Activated CD8-positive, alpha-beta memory T cell treated with anti-CD3 and anti-CD28 coated beads for 36 hours (primary cell): ENCODE measurements at regions not wholly inside any gene's neighbourhood (a gene's known extent, or its start where the extent isn't known, plus 50 kb on each side); places are given as distances from the start of the nearest gene placed in this dataset.
"Not testable (repeated sequence)": the region's sequence is repeated elsewhere in the genome, so short reads cannot be mapped to it uniquely, and the experiment has no call there.

Experiments used
- CTCF ChIA-PET: fragments of 350-600 bp; sonication (Branson Sonifier 250); formaldehyde crosslinking; loops from one replicate; lab custom pipeline; 2021; ENCODE audit warnings: antibody characterized with exemption; lab: Charles Lee
- POLR2A ChIA-PET: fragments of 350-600 bp; sonication (Branson Sonifier 250); formaldehyde crosslinking; loops from one replicate; lab custom pipeline; 2021; ENCODE audit warnings: antibody characterized with exemption; lab: Charles Lee

- CTCF ChIA-PET, result no interaction called here
These were observed 347.7 kb upstream of the CDH8 start for GRCh38 chr16:62383941-62384340.

DNA sequence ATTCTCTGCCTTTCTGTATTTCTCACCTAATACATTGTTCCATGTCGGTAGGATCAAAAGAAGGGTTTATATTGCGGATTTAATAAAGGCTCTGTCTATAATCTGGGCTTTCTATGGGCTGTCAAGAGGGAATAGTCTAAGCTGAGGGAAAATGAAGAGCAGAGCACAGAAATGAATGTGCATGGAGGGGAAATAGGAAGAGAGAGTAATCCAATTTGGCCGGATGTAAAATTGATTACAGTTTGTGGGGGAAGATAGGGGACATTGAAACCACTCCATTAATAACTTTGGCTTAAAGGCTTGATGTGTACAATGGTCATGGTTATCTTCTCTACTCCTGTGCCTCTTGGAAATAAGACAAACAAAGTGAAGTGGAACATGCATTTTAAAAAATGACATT, 334.2 kb upstream of the CDH8 start:
- ChIA-PET POLR2A (no interaction called here), CTCF (no interaction called here)

More at GRCh38 chr16:62383941-62384340, 347.7 kb upstream of the CDH8 start:
- POLR2A ChIA-PET, result no interaction called here

GRCh38 chr16:62363501-62363900, 327.3 kb upstream of the CDH8 start:
- ChIA-PET CTCF (no interaction called here), POLR2A (no interaction called here)

DNA sequence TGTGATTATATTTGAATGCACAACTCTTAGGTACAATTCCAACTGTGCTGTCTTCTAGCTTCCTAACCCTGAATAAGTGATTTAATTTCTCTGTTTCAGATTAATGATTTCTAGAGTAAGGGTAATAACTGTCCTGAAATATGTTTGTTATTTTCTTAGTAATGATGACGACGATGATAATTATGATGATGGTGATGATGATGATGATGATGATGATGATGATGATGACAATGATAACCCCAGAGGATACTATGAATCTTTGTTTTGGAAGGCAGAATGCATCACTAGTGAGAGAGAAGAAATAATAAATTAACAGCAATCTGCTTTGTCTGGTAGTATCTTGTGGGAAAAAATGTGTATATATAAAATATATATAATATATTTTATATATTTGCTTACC, 317.1 kb upstream of the CDH8 start:
- POLR2A ChIA-PET, result no interaction called here

GRCh38 chr16:62342216-62342615, 306.0 kb upstream of the CDH8 start:
- POLR2A ChIA-PET, result no interaction called here
- CTCF ChIA-PET, result no interaction called here

More for the DNA sequence above, 317.1 kb upstream of the CDH8 start:
- CTCF ChIA-PET, result no interaction called here

- CTCF ChIA-PET, result no interaction called here
- POLR2A ChIA-PET, result no interaction called here
These were observed 299.1 kb upstream of the CDH8 start for GRCh38 chr16:62335356-62335755.

GRCh38 chr16:62321606-62322005, 285.4 kb upstream of the CDH8 start:
- ChIA-PET POLR2A (no interaction called here), CTCF (no interaction called here)

DNA sequence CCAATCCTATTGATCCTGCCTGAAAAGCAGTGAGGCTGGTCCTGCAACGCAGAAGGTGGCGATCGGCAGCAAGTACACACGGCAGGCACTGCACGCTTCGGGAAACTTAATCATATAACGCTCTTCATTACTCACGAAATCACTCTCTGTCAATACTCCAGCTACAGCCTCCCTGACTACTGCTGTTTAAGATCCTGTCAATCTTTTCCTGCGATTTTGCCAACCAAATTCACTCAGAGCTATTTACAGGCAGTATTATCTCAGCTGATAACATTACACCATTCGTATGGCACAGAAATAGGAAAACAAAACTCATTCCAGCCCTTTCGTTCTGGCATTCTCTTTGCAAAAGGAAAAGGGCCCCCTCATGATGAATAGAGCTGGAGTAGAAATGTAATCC, 262.4 kb upstream of the CDH8 start:
- ChIA-PET POLR2A (no interaction called here), CTCF (no interaction called here)

DNA sequence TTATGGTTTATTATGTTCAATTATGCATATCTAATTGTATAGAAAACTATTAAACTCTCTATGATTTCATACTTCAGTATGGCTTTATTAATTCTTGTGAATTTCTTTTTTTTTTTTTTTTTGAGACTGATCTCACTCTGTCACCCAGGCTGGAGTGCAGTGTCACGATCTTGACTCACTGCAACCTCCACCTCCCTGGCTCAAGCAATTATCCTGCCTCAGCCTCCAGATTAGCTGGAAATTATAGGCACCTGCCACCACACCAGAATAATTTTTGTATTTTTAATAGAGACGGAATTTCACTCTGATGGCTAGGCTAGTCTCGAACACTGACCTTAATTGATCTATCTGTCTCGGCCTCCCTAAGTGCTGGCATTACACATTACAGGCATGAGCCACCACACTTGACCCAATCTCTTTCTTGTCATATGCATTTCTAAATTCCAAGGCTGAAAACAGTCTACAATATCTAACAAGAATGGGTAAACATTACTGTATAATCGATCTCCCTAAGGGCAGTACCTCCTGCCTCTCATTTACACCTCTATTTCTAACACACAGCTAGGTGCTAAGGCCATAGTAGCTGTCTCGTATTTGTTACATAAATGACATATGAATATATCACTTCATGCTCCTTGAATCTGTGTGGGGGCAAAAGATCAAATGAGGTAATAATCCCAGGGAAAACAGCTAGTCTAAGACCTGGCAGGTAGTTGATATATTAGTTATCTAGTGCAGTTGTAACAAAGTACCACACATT, 258.2 kb upstream of the CDH8 start:
- CTCF ChIA-PET, result no interaction called here
- POLR2A ChIA-PET, result no interaction called here

DNA sequence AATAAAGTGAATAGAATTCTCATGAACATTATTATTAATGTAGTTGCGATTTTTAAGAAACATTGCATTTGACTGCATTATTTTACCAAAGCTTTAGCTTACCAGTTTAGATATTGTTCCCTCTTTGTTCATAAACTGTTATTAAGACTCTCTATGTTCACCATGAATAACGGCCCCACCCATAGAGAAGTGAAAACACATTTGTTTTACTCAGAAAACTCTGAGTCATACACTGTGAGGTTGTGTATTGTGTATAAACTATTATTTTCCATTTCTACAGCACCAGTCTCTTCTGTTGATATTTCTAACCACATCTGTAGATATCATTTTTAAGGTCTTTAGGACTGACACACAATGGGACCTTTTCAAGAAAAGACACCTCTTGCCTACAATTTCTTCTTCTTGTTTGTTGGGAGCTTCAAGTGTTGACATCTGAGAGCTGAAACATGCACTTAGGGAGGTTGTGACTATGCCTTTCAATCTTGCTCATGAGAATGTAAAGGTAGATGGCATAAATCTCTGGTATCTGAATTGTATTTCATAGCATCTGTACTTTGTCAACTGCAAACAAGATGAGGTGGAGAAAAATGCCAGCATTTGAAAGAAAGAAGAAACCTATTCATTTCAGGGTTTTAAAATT, 252.9 kb upstream of the CDH8 start:
- ChIA-PET CTCF (no interaction called here), POLR2A (no interaction called here)

DNA sequence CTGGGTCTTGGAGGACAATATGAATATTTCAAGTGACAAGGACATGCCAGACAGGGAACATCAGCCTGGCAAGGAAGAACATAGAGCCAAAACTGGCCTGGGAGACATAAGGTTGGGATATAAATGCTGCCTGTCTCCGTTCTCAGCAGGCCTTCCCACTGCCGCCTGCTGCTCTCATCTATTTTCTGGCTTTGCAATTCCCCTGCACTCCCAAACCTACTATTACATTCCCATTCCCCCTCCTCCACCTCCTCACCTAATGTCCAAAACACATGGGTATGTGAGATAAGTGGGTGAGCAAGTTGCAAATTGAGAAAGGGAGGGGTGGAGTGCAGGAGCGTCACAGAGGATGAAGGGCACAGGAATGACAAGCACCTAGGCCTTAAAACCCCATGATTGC, 244.3 kb upstream of the CDH8 start:
- POLR2A ChIA-PET, result no interaction called here
- CTCF ChIA-PET, result no interaction called here

GRCh38 chr16:62277942-62278341, 241.7 kb upstream of the CDH8 start:
- ChIA-PET CTCF (no interaction called here), POLR2A (no interaction called here)

- POLR2A ChIA-PET, result no interaction called here
- CTCF ChIA-PET, result no interaction called here
These were observed 240.4 kb upstream of the CDH8 start for GRCh38 chr16:62276637-62277036.

DNA sequence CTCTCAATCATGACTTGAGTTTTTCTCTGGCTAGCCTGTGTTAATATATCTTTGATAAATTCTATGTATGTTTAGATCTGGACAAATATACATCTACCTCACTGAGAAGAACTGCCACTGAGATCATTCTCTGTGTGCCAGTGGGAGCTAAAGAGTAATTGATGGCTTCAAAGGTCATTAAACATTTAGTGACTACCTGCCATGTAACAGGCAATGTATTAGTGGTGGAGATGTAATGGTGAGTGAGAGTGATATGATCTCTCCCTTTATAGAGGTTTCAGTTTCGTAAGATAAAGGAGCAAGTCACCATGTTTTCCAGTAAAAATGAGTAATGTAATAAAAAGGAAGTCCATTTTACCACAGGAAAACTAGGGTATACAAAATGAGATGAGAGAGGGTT, 235.8 kb upstream of the CDH8 start:
- CTCF ChIA-PET, result no interaction called here
- POLR2A ChIA-PET, result no interaction called here

GRCh38 chr16:62261760-62262159, 225.5 kb upstream of the CDH8 start:
- ChIA-PET POLR2A (no interaction called here), CTCF (no interaction called here)

GRCh38 chr16:62258931-62259435, 222.7 kb upstream of the CDH8 start:
- CTCF ChIA-PET, POLR2A ChIA-PET: not testable (repeated sequence)

DNA sequence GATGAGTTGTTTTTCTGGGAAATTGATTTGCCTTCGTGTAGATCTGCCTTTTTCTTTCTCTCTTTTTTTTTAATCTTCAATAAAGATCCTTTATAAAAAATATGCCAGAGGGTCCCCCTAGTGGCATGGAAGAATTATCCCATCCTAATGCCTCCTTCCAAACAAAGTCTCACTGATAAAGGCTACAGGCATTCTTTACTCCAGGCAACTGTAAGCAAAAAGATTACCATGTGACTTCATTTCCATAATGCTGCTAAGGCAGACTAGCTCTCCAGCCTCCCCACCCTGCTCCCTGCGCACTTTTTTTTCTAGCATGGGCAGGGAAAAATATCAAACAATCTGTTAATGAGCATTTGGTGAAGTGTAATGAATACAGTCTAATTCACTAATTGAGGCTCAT, 220.2 kb upstream of the CDH8 start:
- CTCF ChIA-PET, result no interaction called here
- POLR2A ChIA-PET, result no interaction called here

GRCh38 chr16:62254847-62255246, 218.6 kb upstream of the CDH8 start:
- ChIA-PET CTCF (no interaction called here), POLR2A (no interaction called here)

DNA sequence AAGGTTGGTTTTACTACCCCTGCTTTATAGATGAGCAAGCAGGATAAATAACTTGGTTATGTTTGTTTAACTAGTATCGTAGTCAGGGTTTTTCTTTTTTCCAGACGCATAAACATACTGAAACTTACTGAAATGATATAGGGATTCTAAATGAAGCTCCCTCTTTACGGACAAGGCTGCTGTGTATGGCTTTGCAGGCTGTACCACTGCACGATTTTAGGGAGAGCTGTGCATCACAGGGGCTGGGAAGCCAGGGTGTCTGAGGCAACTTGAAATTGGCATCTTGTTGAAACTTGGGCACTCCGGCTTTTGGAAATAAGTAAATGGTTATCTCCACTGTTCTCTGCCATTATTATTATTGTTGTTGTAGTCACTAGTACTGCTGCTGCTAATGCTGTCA, 218.1 kb upstream of the CDH8 start:
- CTCF ChIA-PET, result no interaction called here
- POLR2A ChIA-PET, result no interaction called here

DNA sequence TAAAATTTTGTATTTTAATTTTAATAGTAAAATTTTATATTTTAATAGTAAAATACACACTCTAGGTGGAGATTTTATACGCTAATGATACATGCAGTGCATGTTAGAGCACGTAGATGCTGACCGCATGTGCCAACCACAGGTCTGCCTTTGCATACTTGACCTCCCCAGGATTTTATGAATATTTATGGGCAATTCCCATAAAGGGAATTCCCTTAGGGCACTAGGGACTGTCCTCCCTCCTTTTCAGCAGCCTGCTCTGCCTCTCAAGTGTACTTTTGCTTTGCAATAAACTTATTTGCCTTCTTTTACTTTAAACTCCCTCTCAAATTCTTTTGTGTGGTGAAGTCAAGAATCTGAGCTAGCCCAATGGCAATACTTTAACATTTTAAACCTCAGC, 217.7 kb upstream of the CDH8 start:
- POLR2A ChIA-PET, result no interaction called here

DNA sequence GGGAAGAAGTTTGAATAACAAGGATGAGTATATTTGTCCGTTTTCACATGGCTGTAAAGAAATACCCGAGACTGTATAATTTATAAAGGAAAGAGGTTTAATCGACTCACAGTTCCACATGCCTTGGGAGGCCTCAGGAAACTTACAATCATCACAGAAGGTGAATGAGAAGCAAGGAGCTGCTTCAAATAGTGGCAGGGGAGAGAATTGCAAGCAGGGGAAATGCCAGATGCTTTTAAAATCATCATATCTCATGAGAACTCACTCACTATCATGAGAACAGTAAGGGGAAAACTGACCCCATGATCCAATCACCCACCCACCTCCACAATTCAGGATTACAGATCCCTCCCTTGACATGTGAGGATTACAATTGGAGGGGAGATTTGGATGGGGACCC, 212.8 kb upstream of the CDH8 start:
- CTCF ChIA-PET, result no interaction called here
- POLR2A ChIA-PET, result no interaction called here

More for the DNA sequence above, 217.7 kb upstream of the CDH8 start:
- CTCF ChIA-PET, result no interaction called here
